ENCODE measurements at regions not wholly inside any gene's neighbourhood (a gene's known extent, or its start where the extent isn't known, plus 50 kb on each side); places are given as distances from the start of the nearest gene placed in this dataset.

- no peak for TF ChIP-seq USF1 (IDR thresholded peaks at IDR 0.05; ENCODE audit: borderline replicate concordance, low read depth)
- TF ChIP-seq SMC3 (IDR thresholded peaks at IDR 0.05; ENCODE audit: low read depth, low read length): no peak
- TF ChIP-seq MEF2A (IDR thresholded peaks at IDR 0.05; ENCODE audit: borderline replicate concordance, low read depth): no peak
- no peak for TF ChIP-seq RFX5 (IDR thresholded peaks at IDR 0.05; ENCODE audit: low read length)
- TF ChIP-seq FOXJ3 (CRISPR knock-in tag; IDR thresholded peaks at IDR 0.05): no peak
- TF ChIP-seq TCF12 (IDR thresholded peaks at IDR 0.05): no peak
Observed at GRCh38 chrX:150200361-150200760, 162.8 kb upstream of the MAMLD1 start (continued).

- peaks cover 11% of the 10 kb centered on the region for H3F3A ChIP-seq (replicated peaks; ENCODE audit: insufficient read depth)
- no peaks in the 10 kb centered on the region for H3K9me3 ChIP-seq
- WGBS (ENCODE audit: low lambda C conversion rate): 4% methylated on average over 3 of the region's 5 CpGs
- peak overlapping the region in 1 of 2 experiments; percentile 84; a peak in 3 of 4 replicates for H3K27ac ChIP-seq (ENCODE audit: low read depth in 2 of 2, low read length in 1 of 2)
- DNase-seq: peak; percentile 26
- H3K27me3 ChIP-seq (ENCODE audit: insufficient read depth): no peaks in the 10 kb centered on the region
- POLR2A ChIA-PET: no interaction called here
- H3K79me2 ChIP-seq (ENCODE audit: insufficient read depth): no peaks in the 10 kb centered on the region
- H3K36me3 ChIP-seq (replicated peaks in 1 of 2; ENCODE audit: control insufficient read depth in 1 of 2, insufficient read depth in 2 of 2, low read length in 1 of 2): no peaks in the 10 kb centered on the region
- H4K20me1 ChIP-seq (ENCODE audit: insufficient read depth): no peaks in the 10 kb centered on the region
- peak overlapping the region; percentile 71 for H3K4me2 ChIP-seq
- CTCF ChIA-PET: no interaction called here
- H3K4me3 ChIP-seq (ENCODE audit: low read depth in 2 of 2, low read length in 1 of 2): no peak overlapping the region
- H3K4me1 ChIP-seq (ENCODE audit: control insufficient read depth in 1 of 2, insufficient read depth in 2 of 2, low read depth in 1 of 2, low read length in 1 of 2): peaks cover 11 to 19% of the 10 kb centered on the region in 2 experiments; a peak in 3 of 4 replicates
- no peak overlapping the region for H2AFZ ChIP-seq (ENCODE audit: low read depth)
- H3K9ac ChIP-seq: no peak overlapping the region
- H3K9me2 ChIP-seq: no peaks in the 10 kb centered on the region
- no peak for TF ChIP-seq SMC3 (IDR thresholded peaks at IDR 0.05; ENCODE audit: low read depth, low read length)
- peak; percentile 95 for TF ChIP-seq TCF12 (IDR thresholded peaks at IDR 0.05)
- no peak for TF ChIP-seq CTCF (IDR thresholded peaks at IDR 0.05)
- TF ChIP-seq MEF2A (IDR thresholded peaks at IDR 0.05; ENCODE audit: borderline replicate concordance, low read depth): 0 out of 2 replicates have a peak, but pooled peaks have one; percentile 52
- TF ChIP-seq NRF1 (IDR thresholded peaks at IDR 0.05; ENCODE audit: low read depth, low read length): no peak
- peak; percentile 59; the same call in 1 of the 2 replicates for TF ChIP-seq ZBTB33 (IDR thresholded peaks at IDR 0.05; ENCODE audit: borderline replicate concordance, low read depth)
- peak; percentile 58; the same call in 1 of the 2 replicates for TF ChIP-seq TEAD4 (IDR thresholded peaks at IDR 0.05; ENCODE audit: borderline replicate concordance, insufficient read depth)
- peak in 1 of 2 experiments; percentile 87; a peak in 1 of 4 replicates for TF ChIP-seq EP300 (IDR thresholded peaks at IDR 0.05; ENCODE audit: borderline replicate concordance in 1 of 2, low read depth in 1 of 2, low read length in 1 of 2)
- no peak for TF ChIP-seq RAD21 (IDR thresholded peaks at IDR 0.05; ENCODE audit: low read length)
- peak; percentile 97 for TF ChIP-seq JUND (IDR thresholded peaks at IDR 0.05)
- TF ChIP-seq ELF1 (IDR thresholded peaks at IDR 0.05): peak; percentile 37; the same call in 1 of the 2 replicates
- TF ChIP-seq PBX3 (IDR thresholded peaks at IDR 0.05): peak; percentile 96
- peak; percentile 73; the same call in 1 of the 2 replicates for TF ChIP-seq MAX (IDR thresholded peaks at IDR 0.05; ENCODE audit: low read depth)
- no peak for TF ChIP-seq EZH2phosphoT487 (IDR thresholded peaks at IDR 0.05; ENCODE audit: borderline replicate concordance, low read depth)
- no peak for TF ChIP-seq USF2 (IDR thresholded peaks at IDR 0.05; ENCODE audit: borderline replicate concordance, low read depth, low read length)
- TF ChIP-seq CHD2 (IDR thresholded peaks at IDR 0.05; ENCODE audit: low read length, partially characterized antibody): no peak
- peak; percentile 99 for TF ChIP-seq FOSL2 (IDR thresholded peaks at IDR 0.05; ENCODE audit: borderline replicate concordance, low read depth)
- peak; percentile 87; the same call in 1 of the 2 replicates for TF ChIP-seq RXRA (IDR thresholded peaks at IDR 0.05; ENCODE audit: borderline replicate concordance, low read depth)
Observed at GRCh38 chrX:150200820-150201287, 162.3 kb upstream of the MAMLD1 start.
